ENCODE measurements at regions not wholly inside any gene's neighbourhood (a gene's known extent, or its start where the extent isn't known, plus 50 kb on each side); places are given as distances from the start of the nearest gene placed in this dataset.

DNA sequence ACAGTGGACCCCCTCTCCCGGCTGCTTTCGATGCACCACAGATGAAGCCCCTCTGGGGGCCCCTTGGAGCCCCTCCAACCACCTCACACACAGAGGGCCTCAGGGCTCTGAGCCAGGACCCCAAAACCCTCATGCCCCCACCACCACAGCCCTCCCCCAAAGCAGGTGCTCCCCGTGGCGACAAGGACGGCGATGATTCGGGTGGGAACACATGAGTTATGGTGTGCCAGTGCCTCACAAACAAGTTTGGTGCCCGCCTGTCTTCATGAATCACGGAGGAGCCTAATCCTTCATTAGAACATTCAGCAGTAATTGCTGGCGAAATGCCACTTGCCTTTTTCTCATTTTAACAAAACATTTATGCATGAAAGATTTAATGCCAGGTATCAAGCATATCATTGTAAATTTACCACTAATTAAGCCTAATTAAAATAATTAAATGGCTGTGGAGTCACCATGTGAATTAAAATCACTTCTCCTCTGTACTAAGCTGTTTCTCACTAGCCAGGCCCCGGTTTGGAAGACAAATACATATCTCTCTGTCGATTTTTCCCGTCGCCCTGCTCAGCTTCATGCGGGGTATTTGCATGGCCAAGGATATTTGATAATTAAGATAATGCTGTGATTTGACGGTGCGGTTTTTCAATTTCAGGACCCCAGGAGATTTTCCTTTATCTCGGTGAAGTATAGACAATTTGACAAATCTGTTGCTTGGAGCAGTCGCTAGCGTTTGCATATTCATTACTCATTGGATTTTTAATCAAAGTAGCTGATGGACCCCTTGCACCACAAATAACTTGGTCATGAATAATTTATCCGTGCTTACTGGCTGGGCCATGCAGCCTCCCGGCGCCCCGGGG lies 157.0 kb downstream of the TLE3 start:
- H3K4me3 ChIP-seq (ENCODE audit: low read depth, low read length), result no peak overlapping the region
- TF ChIP-seq, protein P1, sequence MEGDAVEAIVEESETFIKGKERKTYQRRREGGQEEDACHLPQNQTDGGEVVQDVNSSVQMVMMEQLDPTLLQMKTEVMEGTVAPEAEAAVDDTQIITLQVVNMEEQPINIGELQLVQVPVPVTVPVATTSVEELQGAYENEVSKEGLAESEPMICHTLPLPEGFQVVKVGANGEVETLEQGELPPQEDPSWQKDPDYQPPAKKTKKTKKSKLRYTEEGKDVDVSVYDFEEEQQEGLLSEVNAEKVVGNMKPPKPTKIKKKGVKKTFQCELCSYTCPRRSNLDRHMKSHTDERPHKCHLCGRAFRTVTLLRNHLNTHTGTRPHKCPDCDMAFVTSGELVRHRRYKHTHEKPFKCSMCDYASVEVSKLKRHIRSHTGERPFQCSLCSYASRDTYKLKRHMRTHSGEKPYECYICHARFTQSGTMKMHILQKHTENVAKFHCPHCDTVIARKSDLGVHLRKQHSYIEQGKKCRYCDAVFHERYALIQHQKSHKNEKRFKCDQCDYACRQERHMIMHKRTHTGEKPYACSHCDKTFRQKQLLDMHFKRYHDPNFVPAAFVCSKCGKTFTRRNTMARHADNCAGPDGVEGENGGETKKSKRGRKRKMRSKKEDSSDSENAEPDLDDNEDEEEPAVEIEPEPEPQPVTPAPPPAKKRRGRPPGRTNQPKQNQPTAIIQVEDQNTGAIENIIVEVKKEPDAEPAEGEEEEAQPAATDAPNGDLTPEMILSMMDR (IDR thresholded peaks at IDR 0.05; ENCODE audit: insufficient read depth, low read length, missing control alignments), result no peak
- ChIA-PET CTCF (no interaction called here), POLR2A (no interaction called here)
- DNase-seq (ENCODE audit: low read depth, low spot score), result no peak

DNA sequence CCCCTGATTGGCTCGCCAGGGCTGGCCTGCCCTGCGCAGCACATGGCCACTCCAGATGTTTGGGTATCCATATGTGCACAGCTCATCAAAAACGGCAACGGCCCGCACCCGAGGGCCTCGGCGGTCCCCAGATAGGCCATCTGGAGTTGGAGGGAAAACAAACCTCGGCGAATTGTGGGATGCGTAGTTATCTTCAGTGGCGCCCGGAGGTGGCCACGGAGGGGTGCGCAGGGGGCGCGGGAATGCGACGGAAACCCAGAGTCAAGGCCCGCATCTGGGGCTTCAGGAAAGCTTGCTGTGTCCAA lies 156.5 kb downstream of the TLE3 start:
- ChIA-PET POLR2A (no interaction called here), CTCF (no interaction called here)
- TF ChIP-seq, protein P1 (IDR thresholded peaks at IDR 0.05; ENCODE audit: insufficient read depth, low read length, missing control alignments), result no peak
- no peak for DNase-seq (ENCODE audit: low read depth, low spot score)
- no peak overlapping the region for H3K4me3 ChIP-seq (ENCODE audit: low read depth, low read length)

DNA sequence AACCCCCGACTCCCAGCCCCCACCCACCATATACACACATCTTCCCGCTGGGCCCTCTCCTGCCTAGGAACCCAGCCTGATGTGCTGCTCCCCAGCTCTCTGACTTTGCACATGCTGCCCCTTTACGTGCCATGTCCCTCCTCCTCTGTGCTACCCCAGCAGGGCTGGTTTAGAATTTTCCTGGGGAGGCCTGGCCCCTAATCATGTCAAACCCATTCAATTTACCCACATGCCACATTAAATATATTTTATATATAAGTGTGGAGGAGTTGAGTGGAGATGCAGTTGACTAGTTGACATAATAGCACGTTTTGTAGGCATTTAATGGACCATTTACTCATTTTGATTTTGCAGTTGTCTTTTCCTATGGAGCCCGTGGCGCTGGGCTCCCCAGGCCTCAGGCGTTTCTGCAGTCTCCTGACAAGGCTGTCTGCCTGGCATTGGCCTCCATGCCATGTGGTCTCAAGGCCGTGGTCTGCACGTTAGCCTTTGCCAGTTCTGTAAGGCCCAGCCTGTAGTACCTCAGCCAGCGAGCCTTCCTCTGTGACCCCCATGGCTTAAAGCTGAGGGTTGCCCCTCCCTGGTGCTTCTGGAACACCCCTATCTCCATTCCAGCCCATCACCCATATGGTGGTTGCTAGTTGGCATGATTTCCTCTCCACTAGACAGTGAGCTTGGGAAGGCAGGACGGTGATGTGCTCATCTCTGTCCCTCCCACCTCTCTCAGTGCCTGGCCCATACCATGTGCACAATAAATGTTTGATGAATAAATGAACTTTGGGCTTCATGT lies 155.8 kb downstream of the TLE3 start:
- ChIA-PET CTCF (no interaction called here), POLR2A (no interaction called here)
- DNase-seq (ENCODE audit: low read depth, low spot score), result no peak
- TF ChIP-seq, protein P1 (IDR thresholded peaks at IDR 0.05; ENCODE audit: insufficient read depth, low read length, missing control alignments), result no peak
- H3K4me3 ChIP-seq (ENCODE audit: low read depth, low read length), result no peak overlapping the region

DNA sequence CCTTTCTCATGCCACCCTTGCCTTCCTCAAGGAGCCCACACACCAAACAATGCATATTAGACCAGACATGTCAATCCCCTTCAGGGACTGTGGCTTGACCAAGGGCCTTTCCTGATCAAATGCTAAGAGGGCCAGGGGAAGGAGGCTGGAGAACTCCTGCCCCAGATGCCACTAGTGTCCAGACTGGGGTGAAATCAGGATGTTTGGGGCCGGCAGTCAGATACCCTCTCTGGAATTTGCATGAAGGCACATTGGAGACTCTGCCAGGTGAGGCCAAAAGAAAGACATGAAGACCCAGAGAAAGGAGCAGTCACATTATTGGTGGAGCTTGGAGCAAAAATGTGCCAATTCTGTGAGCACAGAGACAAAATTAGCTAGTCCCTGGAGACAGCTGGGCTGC lies 154.1 kb downstream of the TLE3 start:
- TF ChIP-seq, protein P1 (IDR thresholded peaks at IDR 0.05; ENCODE audit: insufficient read depth, low read length, missing control alignments), result no peak
- no peak overlapping the region for H3K4me3 ChIP-seq (ENCODE audit: low read depth, low read length)
- POLR2A ChIA-PET, result no interaction called here
- CTCF ChIA-PET, result no interaction called here
- no peak for DNase-seq (ENCODE audit: low read depth, low spot score)

DNA sequence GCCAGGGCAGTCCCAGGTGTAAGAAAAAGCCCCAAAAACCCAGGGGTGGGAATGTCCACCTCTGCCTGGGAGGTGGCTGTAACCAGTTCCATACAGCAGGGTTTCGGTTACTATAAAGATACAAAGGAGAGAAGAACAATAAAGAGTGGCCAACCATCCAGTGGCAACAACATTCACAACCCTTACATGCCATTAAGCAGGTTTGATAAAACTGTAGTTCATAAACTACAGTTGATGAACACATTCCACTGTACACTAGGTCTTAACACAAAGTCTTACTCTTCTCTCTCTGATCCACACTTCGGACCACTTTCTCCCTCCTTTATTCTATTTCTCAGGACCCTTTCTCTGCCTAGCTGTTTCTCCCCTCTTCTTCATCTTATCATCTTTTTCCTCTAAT lies 152.0 kb downstream of the TLE3 start:
- TF ChIP-seq, protein P1 (IDR thresholded peaks at IDR 0.05; ENCODE audit: insufficient read depth, low read length, missing control alignments), result no peak
- ChIA-PET CTCF (no interaction called here), POLR2A (no interaction called here)
- no peak overlapping the region for H3K4me3 ChIP-seq (ENCODE audit: low read depth, low read length)
- DNase-seq (ENCODE audit: low read depth, low spot score), result no peak

DNA sequence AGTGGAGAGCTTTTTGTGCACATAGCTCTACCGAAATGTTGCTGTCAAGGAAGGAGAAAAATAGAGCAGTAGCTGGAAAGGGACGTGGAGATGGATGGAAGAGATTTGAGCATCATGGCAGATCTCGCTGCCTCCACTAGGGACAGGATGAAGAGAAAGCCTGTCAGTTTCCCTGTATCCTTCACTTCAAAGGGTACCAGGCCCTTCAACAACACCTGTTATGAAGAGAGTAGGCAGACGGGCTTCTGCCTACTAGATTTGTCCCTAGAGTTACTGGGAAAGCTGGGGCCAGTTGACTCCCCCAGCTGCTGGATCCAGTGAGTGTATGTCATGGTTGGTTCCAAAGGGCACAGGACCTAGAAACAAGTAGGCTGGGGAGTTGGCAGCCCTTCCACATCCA lies 150.8 kb downstream of the TLE3 start:
- ChIA-PET POLR2A (no interaction called here), CTCF (no interaction called here)
- DNase-seq (ENCODE audit: low read depth, low spot score), result no peak
- H3K4me3 ChIP-seq (ENCODE audit: low read depth, low read length), result no peak overlapping the region
- TF ChIP-seq, protein P1 (IDR thresholded peaks at IDR 0.05; ENCODE audit: insufficient read depth, low read length, missing control alignments), result no peak
